ENCODE measurements at regions not wholly inside any gene's neighbourhood (a gene's known extent, or its start where the extent isn't known, plus 50 kb on each side); places are given as distances from the start of the nearest gene placed in this dataset.

- no peak for DNase-seq (ENCODE audit: low spot score)
- in situ Hi-C loops (cut with HindIII; ENCODE audit: low sequenced_read_pairs): no loop called here
Observed at GRCh38 chr1:38111589-38111988, 65.0 kb upstream of the POU3F1 start.

GRCh38 chr1:38105267-38105666 lies 58.7 kb upstream of the POU3F1 start:
- in situ Hi-C loops (cut with HindIII; ENCODE audit: low sequenced_read_pairs): no loop called here
- no peak for DNase-seq (ENCODE audit: low spot score)

DNA sequence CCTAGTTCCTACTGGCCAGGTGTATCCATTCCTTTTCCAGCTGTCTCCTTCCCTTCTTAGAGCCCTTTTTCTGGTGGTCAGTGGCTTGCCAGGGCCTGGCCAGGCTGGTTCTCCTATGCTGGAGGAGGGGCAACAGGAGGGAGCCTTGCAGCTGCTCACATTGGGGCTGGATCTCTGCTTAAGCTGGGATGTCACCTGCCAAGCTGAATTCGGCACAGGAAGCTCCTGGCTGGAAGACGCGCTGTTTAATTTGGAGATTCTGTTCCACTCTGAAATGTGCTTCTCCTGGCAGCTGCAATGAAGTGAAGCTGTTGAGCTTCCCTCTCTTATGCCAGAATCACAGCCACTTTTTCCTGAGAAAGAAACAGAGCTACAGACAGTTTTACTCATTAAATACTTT lies 56.0 kb upstream of the POU3F1 start:
- in situ Hi-C loops (cut with HindIII; ENCODE audit: low sequenced_read_pairs): no loop called here
- DNase-seq (ENCODE audit: low spot score): no peak

- in situ Hi-C loops (cut with HindIII; ENCODE audit: low sequenced_read_pairs): no loop called here
- no peak for DNase-seq (ENCODE audit: low spot score)
Observed at GRCh38 chr1:38101037-38101785, 54.6 kb upstream of the POU3F1 start.

GRCh38 chr1:38098101-38098847 lies 51.7 kb upstream of the POU3F1 start:
- in situ Hi-C loops (cut with HindIII; ENCODE audit: low sequenced_read_pairs): no loop called here
- no peak for DNase-seq (ENCODE audit: low spot score)

- in situ Hi-C loops (cut with HindIII; ENCODE audit: low sequenced_read_pairs): no loop called here
- no peak for DNase-seq (ENCODE audit: low spot score)
Observed at GRCh38 chr1:38097284-38097898, 50.8 kb upstream of the POU3F1 start.
